Right cardiac atrium (tissue), 5 donors: ENCODE measurements at regions not wholly inside any gene's neighbourhood (a gene's known extent, or its start where the extent isn't known, plus 50 kb on each side); places are given as distances from the start of the nearest gene placed in this dataset.
A peak's percentile ranks its signal among the peaks of the same experiment; 100 is the strongest.

Experiments
- ATAC-seq, 2 donors: fragments of 200-7000 bp; cut with Tn5 transposase; one replicate each; pipeline versions ENCODE4 v1.8.0 to v1.9.1; 2020; ENCODE audit warnings: moderate library complexity in 2 of 2, mild to moderate bottlenecking in 1 of 2
- DNase-seq, 3 donors: peaks; one replicate each; pipeline ENCODE4 v3.0.0-alpha.2; 2020
- H3K27ac ChIP-seq: one replicate; pipeline ENCODE4 v1.5.1; 2013; ENCODE audit warnings: mild to moderate bottlenecking, low read length, control low read depth, moderate library complexity
- H3K27me3 ChIP-seq: one replicate; pipeline ENCODE4 v1.6.1; 2013; ENCODE audit not compliant: control insufficient read depth, insufficient read depth
- H3K4me1 ChIP-seq: one replicate; pipeline ENCODE4 v1.6.1; 2013; ENCODE audit warnings: low read length; ENCODE audit not compliant: control insufficient read depth, insufficient read depth
- H3K4me3 ChIP-seq: one replicate; pipeline ENCODE4 v1.5.1; 2013; ENCODE audit warnings: low read length, control low read depth
- H3K9me3 ChIP-seq: one replicate; pipeline ENCODE4 v1.6.1; 2013; ENCODE audit warnings: low read length; ENCODE audit not compliant: control insufficient read depth
- WGBS: extraction: QIAGEN DNeasy Blood & Tissue Kit; methylation state at CpG from one replicate; pipeline ENCODE4 v1.1.7; 2013; 5-methylcytosine and 5-hydroxymethylcytosine counted together
- intact Hi-C, 4 donors: fragments of 100-400 bp; cut with DNase I; formaldehyde crosslinking; loops; one replicate each; pipeline versions ENCODE4 v1.11.0 to v1.14.0; 2022 to 2023
- donor health status: healthy with polysubstance abuse.
- donor health status: DM: no; HTN: yes; CAD: no.
- donor health status: DM: no; HTN: no; CAD: no.
- donor health status: DM: no; HTN: yes; CAD: no; lungs with severe emphysema.
- donor health status: DM: yes; HTN: yes; CAD: no.

DNA sequence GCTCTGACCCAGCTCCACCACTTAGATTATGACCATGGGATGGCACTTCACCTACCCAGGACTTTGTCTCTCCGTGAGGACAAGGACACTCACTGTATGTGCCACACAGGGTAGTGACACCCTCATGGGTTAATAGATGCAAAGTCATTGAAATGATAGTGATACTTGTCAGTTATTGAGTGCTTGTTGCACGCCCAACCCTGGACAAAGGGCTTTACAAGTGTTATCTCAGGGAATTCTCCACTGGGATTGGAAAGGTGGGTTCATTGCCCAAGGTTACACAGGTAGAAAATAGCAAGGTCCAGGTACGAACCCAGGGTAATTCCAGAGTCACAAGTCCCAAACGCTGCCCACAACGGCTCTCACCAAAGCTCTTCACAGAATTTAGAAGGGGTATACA, 158.2 kb downstream of the TRIM29 start:
- DNase-seq (no peak), ATAC-seq (no peak)
- H3K4me3 ChIP-seq: no peak overlapping the region
- no peak overlapping the region for H3K27ac ChIP-seq
- WGBS: 78% methylated on average over 5 of the region's 5 CpGs
- intact Hi-C loops: no loop called here
- no peaks in the 10 kb centered on the region for H3K4me1 ChIP-seq
- no peaks in the 10 kb centered on the region for H3K9me3 ChIP-seq
- H3K27me3 ChIP-seq: no peaks in the 10 kb centered on the region

DNA sequence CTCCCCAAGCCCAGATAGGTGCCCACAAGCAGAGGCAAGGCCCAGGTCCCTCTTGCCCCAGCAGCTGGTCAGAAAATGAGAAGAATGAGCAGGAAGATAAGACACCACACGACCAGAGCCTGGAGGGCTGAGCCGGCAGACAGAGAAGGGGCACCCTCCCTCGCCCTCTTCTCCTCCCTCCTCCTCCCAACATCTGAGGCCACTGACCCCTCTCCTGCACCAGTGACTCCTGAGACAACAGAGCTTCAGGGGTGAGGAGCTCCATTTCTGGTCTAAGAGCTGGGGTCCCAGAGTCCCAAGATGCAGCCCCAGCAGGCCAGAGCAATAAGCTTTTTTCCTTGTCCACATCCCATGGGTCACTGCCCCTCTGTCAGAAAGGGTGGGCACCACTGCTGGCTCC, 159.2 kb downstream of the TRIM29 start:
- no peak overlapping the region for H3K27ac ChIP-seq
- DNase-seq (no peak), ATAC-seq (no peak)
- no peaks in the 10 kb centered on the region for H3K4me1 ChIP-seq
- 51% methylated on average over 3 of the region's 3 CpGs for WGBS
- no peaks in the 10 kb centered on the region for H3K27me3 ChIP-seq
- intact Hi-C loops: no loop called here
- H3K4me3 ChIP-seq: no peak overlapping the region
- no peaks in the 10 kb centered on the region for H3K9me3 ChIP-seq

DNA sequence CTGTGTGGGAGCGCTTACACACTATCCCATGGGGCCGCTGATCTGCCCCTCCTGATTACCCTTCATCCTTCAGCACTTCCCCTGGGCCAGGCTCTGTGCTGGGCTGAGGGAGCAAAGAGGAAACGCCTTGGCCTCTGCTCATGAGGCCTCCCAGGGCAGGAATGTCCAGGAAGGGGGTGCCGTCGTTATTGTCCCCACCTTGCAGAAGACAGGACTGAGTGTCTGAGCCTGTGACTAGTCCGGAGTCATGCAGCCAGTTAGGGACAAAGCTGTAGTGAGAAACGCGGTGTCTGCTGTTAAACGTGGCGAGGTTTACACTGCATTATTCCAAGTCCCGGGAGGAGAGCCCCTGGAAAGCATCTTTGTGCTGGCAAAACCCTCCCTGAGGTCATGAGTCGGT, 160.0 kb downstream of the TRIM29 start:
- H3K9me3 ChIP-seq: no peaks in the 10 kb centered on the region
- no peak overlapping the region for H3K4me3 ChIP-seq
- no peaks in the 10 kb centered on the region for H3K27me3 ChIP-seq
- WGBS: 66% methylated on average over 12 of the region's 12 CpGs
- H3K4me1 ChIP-seq: no peaks in the 10 kb centered on the region
- H3K27ac ChIP-seq: no peak overlapping the region
- no peak for ATAC-seq
- intact Hi-C loops: no loop called here
- DNase-seq: no peak

DNA sequence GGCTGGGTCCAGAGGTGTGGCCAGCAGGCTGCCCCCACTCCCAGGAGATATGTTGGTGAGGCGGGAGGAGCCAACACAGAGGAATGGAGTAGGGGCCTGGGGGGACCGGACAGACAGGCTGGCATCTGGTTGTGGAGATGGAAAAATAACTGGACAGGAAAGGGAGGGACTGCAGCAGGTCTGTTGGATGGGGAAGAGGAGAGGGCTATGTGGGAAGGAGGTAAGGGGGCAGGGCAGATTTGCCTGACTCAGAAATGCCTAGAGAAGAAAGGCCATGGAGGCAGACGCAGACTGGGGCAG, 160.4 kb downstream of the TRIM29 start:
- 75% methylated on average over 3 of the region's 3 CpGs for WGBS

DNA sequence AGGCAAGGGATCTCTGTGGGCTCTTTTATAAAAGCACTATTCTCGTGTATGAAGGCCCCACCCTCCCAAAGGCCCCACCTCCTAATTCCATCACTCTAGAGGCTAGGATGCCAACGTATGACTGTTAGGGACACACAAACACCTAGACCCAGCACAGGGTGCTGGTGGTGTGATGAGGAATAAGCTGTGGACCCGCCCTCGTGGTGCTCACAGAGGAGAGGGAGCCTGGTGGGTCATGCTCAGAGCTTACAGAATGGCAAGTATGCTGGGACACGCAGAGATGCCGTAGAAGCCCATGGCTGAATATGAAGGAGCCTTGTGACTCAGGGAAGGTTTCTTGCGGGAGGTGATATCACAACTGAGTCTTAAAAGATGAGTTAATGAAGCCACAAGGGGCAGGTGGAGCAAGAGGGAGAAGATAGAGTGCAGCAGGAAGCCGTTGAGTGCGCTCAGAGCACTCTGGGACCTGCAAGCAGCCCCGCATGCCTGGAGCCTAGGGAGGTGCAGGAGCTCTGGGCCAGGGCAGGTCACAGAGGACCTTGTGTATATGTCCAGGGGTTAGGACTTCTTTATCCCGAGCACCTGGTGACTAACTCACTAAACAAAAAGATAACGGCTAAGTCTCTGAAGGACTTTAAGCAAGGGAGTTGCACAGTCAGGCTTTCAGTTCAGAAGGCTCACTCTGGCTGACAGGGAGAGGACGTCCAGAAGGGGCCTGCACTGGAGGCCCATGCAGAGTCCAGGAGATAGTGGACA, 160.9 kb downstream of the TRIM29 start:
- Histone ChIP-seq H3K27me3 (no peaks in the 10 kb centered on the region), H3K4me1 (no peaks in the 10 kb centered on the region), H3K9me3 (no peaks in the 10 kb centered on the region), H3K4me3 (no peak overlapping the region), H3K27ac (no peak overlapping the region)
- DNase-seq: no peak
- no peak for ATAC-seq
- intact Hi-C loops: no loop called here
- 80% methylated on average over 13 of the region's 13 CpGs for WGBS

More for the DNA sequence above, 160.4 kb downstream of the TRIM29 start:
- ATAC-seq (no peak), DNase-seq (no peak)
- intact Hi-C loops: no loop called here
- no peaks in the 10 kb centered on the region for H3K4me1 ChIP-seq
- H3K27me3 ChIP-seq: no peaks in the 10 kb centered on the region
- no peaks in the 10 kb centered on the region for H3K9me3 ChIP-seq
- no peak overlapping the region for H3K4me3 ChIP-seq
- H3K27ac ChIP-seq: no peak overlapping the region

DNA sequence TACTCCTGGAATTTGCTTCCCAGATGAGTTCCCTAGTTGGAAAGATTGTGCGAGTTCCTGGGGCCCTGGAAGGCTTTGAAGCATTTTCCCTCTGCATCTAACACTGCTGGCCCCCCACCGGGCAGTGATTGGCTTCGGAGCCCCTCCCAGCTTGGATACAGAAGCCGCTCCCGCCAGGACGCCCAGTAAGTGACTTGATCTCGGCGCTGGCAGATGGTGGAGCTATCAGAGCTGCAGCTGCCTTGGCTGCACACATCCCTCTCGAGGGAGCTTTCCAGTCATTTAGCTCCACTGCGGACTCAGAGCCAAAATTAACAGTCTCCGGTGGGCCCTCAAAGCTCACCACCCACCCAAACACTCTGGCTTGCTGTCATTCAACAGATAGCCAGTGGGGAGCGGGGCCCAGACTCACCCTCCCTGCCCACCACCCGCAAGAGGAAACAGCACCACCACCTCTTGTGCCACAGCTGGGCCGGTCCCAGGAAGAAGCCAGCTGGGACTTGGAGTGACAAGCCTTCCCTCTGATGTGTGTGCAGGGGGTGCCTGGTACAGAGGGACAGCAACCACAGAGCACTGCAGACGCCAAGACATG, 162.3 kb downstream of the TRIM29 start:
- ATAC-seq: no peak
- H3K9me3 ChIP-seq: no peaks in the 10 kb centered on the region
- no peak overlapping the region for H3K4me3 ChIP-seq
- intact Hi-C loops: no loop called here
- DNase-seq: peak in 2 of 3 donors; percentile 66 to 69
- no peaks in the 10 kb centered on the region for H3K27me3 ChIP-seq
- H3K4me1 ChIP-seq: no peaks in the 10 kb centered on the region
- WGBS: 20% methylated on average over 15 of the region's 15 CpGs
- no peak overlapping the region for H3K27ac ChIP-seq

DNA sequence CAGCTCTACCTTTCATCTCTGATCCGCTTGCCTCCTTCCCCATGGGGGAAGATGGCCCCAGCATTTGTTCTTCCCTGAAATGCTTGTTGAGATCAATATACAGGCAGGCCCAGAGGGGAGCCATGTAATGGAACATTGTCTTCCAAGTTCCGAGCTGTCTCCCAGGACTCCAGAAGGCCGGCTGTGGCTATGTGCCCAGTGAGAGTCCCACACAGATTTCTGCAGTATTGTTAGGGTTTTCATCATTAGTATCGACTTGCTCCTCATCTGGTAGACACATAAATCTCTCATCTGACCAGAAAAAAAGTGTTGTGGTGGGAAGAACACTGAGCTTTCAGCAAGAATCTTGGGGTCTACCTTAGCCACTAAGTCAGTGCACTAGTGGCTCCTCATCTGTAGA, 163.4 kb downstream of the TRIM29 start:
- 64% methylated on average over 4 of the region's 4 CpGs for WGBS
- no peaks in the 10 kb centered on the region for H3K4me1 ChIP-seq

DNA sequence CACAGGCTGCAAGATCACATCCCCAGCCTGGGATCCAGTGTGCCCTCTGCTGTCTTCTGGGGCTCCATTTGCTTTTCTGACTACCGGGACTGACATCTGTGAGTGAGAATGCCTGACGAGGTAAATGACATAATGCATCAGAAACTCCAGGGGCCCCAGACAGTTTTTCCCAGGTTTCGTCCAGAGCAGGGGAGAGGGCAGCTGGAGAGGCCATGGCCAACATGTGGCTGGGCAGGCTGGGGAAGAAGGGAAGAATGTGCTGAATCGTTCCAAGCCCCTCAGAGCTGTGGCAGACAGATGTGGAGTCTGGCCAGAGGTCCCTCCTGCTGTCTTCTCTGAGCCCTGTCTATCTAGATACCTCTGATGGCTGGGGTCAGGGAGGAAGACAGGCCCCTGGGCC, 163.9 kb downstream of the TRIM29 start:
- ATAC-seq (no peak), DNase-seq (no peak)
- 58% methylated on average over 4 of the region's 4 CpGs for WGBS
- intact Hi-C loops: no loop called here
- H3K4me1 ChIP-seq: no peaks in the 10 kb centered on the region
- H3K27ac ChIP-seq: no peak overlapping the region
- no peaks in the 10 kb centered on the region for H3K9me3 ChIP-seq
- no peak overlapping the region for H3K4me3 ChIP-seq
- H3K27me3 ChIP-seq: no peaks in the 10 kb centered on the region

More for the DNA sequence above, 163.4 kb downstream of the TRIM29 start:
- Histone ChIP-seq H3K27ac (no peak overlapping the region), H3K9me3 (no peaks in the 10 kb centered on the region), H3K4me3 (no peak overlapping the region), H3K27me3 (no peaks in the 10 kb centered on the region)
- intact Hi-C loops: no loop called here
- peak in 2 of 3 donors; percentile 45 to 65 for DNase-seq
- no peak for ATAC-seq

DNA sequence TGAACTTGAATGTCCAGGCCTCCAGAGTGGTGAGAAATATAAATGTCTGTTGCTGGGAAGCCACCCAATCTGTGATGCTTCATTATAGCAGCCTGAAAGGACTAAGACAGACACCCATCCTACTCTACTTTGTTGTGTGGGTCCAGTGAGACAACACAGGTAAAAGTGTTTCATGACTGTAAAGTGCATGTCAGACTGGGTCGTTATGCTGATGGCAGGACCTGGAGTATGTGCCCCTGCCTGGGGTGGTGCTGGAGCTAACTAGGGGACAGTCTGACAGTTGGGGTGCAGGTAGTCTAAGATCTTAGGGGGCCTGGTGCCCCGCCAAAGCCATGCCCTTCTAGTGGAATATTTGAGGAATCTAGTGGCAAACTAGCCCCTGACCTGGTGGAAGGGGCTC, 165.6 kb downstream of the TRIM29 start:
- intact Hi-C loops: no loop called here
- H3K4me1 ChIP-seq: no peaks in the 10 kb centered on the region
- ATAC-seq (no peak), DNase-seq (no peak)
- H3K27me3 ChIP-seq: no peaks in the 10 kb centered on the region
- no peaks in the 10 kb centered on the region for H3K9me3 ChIP-seq
- no peak overlapping the region for H3K27ac ChIP-seq
- H3K4me3 ChIP-seq: no peak overlapping the region
- WGBS: 90% methylated on average over 2 of the region's 2 CpGs

DNA sequence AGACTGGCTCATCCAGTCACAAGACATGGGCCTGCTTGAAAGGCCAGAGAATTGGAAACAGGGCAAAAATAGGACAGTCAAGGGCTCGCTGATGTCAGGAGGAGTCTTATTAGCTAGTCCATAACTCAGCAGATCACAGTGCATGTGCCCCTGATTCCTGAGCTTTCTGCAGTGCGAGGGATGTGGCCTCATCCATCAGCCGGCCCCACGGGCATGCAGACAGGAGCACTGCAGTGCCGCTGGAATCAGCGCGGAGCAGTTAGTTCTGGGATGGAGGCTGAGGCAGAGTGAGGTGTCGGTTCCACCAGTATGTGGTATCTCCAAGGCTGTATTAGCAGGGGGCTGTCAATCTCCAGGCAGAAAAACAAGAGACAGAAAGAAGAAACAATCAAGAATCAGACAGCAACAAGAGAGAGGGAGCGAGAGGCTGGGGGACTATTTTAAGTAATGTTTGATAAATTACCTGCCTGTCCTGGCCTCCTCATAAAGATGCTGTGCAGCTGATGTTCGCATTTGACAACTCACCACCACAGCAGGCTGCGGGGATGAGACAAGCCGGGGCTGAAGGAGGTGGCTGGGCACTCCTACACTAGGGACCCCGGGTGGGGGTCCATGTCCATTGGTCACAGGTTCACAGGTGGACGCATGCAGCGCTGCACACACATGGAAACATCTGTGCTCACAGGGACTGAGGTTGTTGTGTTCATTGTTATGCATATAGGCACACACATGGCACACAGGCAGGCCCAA, 167.2 kb downstream of the TRIM29 start:
- Histone ChIP-seq H3K27ac (no peak overlapping the region), H3K4me3 (no peak overlapping the region), H3K4me1 (no peaks in the 10 kb centered on the region), H3K9me3 (no peaks in the 10 kb centered on the region), H3K27me3 (no peaks in the 10 kb centered on the region)
- 75% methylated on average over 15 of the region's 15 CpGs for WGBS
- no peak for ATAC-seq
- intact Hi-C loops: no loop called here
- DNase-seq: no peak

DNA sequence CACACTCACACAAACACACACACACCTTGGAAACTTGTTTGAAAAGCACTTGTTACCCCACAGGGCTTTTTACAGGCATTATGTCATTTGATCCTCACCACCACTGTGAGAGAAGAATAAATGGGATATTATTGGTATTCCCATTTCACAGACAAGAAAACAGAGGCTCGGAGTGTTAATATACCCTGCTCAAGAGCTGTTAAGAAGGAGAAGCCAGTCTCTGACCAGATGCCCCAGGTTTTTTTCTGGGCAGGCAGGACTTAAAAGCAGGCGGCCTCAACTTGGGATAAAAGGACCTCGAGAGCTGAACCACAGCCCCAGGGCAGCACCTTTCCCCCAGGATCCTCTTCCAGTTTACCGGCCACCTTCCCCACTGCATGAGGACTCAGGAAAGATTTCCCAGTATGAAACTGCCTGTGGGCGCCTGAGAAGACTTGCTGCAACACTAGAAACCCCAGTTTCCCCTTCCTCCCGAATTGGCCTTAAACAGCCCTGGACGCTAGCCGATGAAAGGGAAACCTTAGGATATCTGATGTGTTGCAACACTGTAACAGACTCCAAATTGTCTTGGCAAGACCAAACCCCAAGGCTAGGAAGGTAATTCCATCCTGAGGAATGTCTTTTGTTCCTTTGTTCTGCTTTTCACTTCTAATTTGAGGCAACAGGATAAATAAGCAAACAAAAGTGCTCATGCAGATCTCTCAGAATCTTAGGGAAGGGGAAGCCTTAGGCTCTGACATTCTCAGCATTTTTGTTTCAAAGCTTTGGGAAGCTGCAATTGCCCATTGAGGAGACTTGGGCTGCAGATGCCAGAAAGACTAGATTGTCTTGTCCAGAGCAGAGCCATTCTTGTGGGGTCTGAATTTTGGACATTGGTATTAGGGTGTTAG, 173.5 kb downstream of the TRIM29 start:
- 56% methylated on average over 8 of the region's 8 CpGs for WGBS
- Histone ChIP-seq H3K4me1 (no peaks in the 10 kb centered on the region), H3K27me3 (no peaks in the 10 kb centered on the region), H3K4me3 (no peak overlapping the region), H3K9me3 (no peaks in the 10 kb centered on the region), H3K27ac (no peak overlapping the region)
- no peak for ATAC-seq
- intact Hi-C loops: no loop called here
- no peak for DNase-seq
